ENCODE measurements at regions not wholly inside any gene's neighbourhood (a gene's known extent, or its start where the extent isn't known, plus 50 kb on each side); places are given as distances from the start of the nearest gene placed in this dataset.

GRCh38 chr18:41703744-41704530 is 251.1 kb upstream of the PIK3C3 start:
- TF ChIP-seq, protein P1, sequence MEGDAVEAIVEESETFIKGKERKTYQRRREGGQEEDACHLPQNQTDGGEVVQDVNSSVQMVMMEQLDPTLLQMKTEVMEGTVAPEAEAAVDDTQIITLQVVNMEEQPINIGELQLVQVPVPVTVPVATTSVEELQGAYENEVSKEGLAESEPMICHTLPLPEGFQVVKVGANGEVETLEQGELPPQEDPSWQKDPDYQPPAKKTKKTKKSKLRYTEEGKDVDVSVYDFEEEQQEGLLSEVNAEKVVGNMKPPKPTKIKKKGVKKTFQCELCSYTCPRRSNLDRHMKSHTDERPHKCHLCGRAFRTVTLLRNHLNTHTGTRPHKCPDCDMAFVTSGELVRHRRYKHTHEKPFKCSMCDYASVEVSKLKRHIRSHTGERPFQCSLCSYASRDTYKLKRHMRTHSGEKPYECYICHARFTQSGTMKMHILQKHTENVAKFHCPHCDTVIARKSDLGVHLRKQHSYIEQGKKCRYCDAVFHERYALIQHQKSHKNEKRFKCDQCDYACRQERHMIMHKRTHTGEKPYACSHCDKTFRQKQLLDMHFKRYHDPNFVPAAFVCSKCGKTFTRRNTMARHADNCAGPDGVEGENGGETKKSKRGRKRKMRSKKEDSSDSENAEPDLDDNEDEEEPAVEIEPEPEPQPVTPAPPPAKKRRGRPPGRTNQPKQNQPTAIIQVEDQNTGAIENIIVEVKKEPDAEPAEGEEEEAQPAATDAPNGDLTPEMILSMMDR (IDR thresholded peaks at IDR 0.05; ENCODE audit: low read depth, low read length) = no peak
- no peak for TF ChIP-seq POLR2A (IDR thresholded peaks at IDR 0.05; ENCODE audit: extremely low read depth, insufficient read length)
- no peak for TF ChIP-seq MYC (IDR thresholded peaks at IDR 0.05; ENCODE audit: low read depth, low read length)
